ENCODE measurements at regions not wholly inside any gene's neighbourhood (a gene's known extent, or its start where the extent isn't known, plus 50 kb on each side); places are given as distances from the start of the nearest gene placed in this dataset.

DNA sequence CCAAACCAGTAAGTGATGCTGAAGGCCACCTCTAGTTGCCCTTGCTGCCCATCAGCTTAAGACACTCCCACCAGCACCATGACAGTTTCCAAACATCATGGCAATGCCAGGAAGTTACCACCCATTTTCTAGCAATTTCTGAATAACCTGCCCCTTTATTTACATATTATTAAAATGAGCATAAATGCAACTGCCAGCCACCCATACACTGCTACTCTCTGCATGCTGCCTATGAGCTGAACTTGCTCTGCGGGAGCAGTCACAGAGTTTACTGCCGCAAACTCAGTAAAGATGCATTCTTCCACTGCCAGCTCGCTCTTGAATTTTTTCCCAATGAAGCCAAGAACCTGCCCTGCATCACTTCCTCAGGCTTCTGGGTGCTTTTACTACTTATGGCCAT lies 212.6 kb downstream of the SH2D4B start:
- no peak for TF ChIP-seq ZNF565 (CRISPR knock-in tag; conservative IDR thresholded peaks at IDR 0.05; ENCODE audit: low read depth)
- TF ChIP-seq, protein P1, sequence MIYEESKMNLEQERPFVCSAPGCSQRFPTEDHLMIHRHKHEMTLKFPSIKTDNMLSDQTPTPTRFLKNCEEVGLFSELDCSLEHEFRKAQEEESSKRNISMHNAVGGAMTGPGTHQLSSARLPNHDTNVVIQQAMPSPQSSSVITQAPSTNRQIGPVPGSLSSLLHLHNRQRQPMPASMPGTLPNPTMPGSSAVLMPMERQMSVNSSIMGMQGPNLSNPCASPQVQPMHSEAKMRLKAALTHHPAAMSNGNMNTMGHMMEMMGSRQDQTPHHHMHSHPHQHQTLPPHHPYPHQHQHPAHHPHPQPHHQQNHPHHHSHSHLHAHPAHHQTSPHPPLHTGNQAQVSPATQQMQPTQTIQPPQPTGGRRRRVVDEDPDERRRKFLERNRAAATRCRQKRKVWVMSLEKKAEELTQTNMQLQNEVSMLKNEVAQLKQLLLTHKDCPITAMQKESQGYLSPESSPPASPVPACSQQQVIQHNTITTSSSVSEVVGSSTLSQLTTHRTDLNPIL (CRISPR knock-in tag; IDR thresholded peaks at IDR 0.05; ENCODE audit: low read depth), result no peak
- no peak for TF ChIP-seq TOX (CRISPR knock-in tag; IDR thresholded peaks at IDR 0.05; ENCODE audit: borderline replicate concordance)
- TF ChIP-seq RARB (CRISPR knock-in tag; IDR thresholded peaks at IDR 0.05), result no peak
- TF ChIP-seq, protein P2, sequence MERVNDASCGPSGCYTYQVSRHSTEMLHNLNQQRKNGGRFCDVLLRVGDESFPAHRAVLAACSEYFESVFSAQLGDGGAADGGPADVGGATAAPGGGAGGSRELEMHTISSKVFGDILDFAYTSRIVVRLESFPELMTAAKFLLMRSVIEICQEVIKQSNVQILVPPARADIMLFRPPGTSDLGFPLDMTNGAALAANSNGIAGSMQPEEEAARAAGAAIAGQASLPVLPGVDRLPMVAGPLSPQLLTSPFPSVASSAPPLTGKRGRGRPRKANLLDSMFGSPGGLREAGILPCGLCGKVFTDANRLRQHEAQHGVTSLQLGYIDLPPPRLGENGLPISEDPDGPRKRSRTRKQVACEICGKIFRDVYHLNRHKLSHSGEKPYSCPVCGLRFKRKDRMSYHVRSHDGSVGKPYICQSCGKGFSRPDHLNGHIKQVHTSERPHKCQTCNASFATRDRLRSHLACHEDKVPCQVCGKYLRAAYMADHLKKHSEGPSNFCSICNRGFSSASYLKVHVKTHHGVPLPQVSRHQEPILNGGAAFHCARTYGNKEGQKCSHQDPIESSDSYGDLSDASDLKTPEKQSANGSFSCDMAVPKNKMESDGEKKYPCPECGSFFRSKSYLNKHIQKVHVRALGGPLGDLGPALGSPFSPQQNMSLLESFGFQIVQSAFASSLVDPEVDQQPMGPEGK (CRISPR knock-in tag; IDR thresholded peaks at IDR 0.05; ENCODE audit: borderline replicate concordance), result no peak
- TF ChIP-seq ARNTL (CRISPR knock-in tag; IDR thresholded peaks at IDR 0.05; ENCODE audit: borderline replicate concordance, low read depth), result no peak
- TF ChIP-seq GLIS3 (CRISPR knock-in tag; IDR thresholded peaks at IDR 0.05), result no peak
- TF ChIP-seq BACH2 (CRISPR knock-in tag; IDR thresholded peaks at IDR 0.05; ENCODE audit: borderline replicate concordance), result no peak
- TF ChIP-seq ZFP3 (CRISPR knock-in tag; IDR thresholded peaks at IDR 0.05), result no peak
- TF ChIP-seq ISL1 (CRISPR knock-in tag; IDR thresholded peaks at IDR 0.05), result no peak
- TF ChIP-seq TCF4 (CRISPR knock-in tag; IDR thresholded peaks at IDR 0.05; ENCODE audit: borderline replicate concordance), result no peak
- no peak for TF ChIP-seq OSR1 (CRISPR knock-in tag; IDR thresholded peaks at IDR 0.05)
- no peak for ATAC-seq

DNA sequence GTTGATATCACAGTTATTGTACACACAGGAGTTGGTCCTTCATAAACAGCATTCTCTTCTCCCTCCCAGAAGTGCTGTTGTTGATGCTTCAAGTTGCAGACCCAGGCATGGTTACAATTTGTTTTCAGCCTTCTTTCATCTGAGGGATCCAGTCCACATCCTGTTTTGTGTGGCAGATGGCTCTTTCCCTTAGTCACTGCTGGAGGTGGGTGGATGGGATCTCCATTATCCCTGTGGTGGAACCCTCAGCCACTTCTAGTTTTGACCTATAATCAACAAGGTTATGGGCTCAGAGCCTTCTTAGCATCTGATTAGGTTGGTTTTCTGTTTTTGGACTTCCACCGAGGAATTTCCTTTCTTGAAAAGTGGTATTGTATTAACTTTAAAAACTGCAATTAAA lies 214.2 kb downstream of the SH2D4B start:
- ATAC-seq, result no peak
- TF ChIP-seq ZC3H10 (CRISPR knock-in tag; IDR thresholded peaks at IDR 0.05), result no peak
- no peak for TF ChIP-seq SNAI2 (CRISPR knock-in tag; IDR thresholded peaks at IDR 0.05)

DNA sequence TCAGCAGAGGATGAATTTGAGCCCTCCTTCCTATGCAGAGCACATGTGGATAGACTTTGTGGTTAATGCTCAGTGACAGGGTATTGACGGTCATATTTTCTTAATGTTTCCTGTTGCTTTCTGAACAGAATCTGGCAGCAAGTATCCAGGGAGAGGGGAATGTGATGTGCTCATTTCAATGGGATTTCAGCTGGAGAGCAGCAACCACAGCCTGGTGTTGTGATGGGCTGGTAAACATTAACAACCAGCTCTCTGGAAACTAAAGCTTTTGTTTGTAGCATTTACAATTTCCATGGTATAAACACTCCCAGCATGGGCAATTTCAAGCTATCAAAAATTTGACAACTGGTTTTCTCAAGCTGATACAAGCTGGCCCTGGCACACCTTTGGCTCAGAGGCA lies 215.9 kb downstream of the SH2D4B start:
- no peak for ATAC-seq

DNA sequence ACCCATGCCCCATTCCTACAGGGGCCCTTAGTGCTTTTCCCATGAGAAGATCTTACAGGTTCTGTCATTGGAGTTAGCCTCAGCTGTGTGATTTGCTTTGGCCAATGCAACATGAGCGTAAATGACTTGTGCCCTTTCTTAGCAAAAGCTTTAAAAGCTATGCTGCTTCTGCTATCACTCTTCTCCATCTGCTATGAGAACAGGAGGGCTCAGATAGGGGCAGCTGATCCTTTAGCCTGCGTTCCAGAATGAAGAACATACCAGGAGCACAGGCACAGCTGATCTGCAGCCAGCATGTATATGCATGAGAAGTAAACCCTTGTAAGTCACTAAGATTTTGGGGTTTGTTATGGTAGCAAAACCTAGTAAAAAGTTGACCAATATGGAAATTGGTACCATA lies 218.2 kb downstream of the SH2D4B start:
- TF ChIP-seq ESRRG (CRISPR knock-in tag; IDR thresholded peaks at IDR 0.05) (no peak), ZNF8 (CRISPR knock-in tag; IDR thresholded peaks at IDR 0.05) (no peak), ARNTL (CRISPR knock-in tag; IDR thresholded peaks at IDR 0.05; ENCODE audit: borderline replicate concordance, low read depth) (no peak), ZC3H10 (CRISPR knock-in tag; IDR thresholded peaks at IDR 0.05) (no peak), RARB (CRISPR knock-in tag; IDR thresholded peaks at IDR 0.05) (no peak), SNAI2 (CRISPR knock-in tag; IDR thresholded peaks at IDR 0.05) (no peak), GLIS3 (CRISPR knock-in tag; IDR thresholded peaks at IDR 0.05) (no peak), OSR1 (CRISPR knock-in tag; IDR thresholded peaks at IDR 0.05) (no peak), ZFP30 (CRISPR knock-in tag; IDR thresholded peaks at IDR 0.05) (no peak)
- TF ChIP-seq, protein P3, sequence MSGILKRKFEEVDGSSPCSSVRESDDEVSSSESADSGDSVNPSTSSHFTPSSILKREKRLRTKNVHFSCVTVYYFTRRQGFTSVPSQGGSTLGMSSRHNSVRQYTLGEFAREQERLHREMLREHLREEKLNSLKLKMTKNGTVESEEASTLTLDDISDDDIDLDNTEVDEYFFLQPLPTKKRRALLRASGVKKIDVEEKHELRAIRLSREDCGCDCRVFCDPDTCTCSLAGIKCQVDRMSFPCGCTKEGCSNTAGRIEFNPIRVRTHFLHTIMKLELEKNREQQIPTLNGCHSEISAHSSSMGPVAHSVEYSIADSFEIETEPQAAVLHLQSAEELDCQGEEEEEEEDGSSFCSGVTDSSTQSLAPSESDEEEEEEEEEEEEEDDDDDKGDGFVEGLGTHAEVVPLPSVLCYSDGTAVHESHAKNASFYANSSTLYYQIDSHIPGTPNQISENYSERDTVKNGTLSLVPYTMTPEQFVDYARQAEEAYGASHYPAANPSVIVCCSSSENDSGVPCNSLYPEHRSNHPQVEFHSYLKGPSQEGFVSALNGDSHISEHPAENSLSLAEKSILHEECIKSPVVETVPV (CRISPR knock-in tag; IDR thresholded peaks at IDR 0.05), result no peak
- TF ChIP-seq, protein P4, sequence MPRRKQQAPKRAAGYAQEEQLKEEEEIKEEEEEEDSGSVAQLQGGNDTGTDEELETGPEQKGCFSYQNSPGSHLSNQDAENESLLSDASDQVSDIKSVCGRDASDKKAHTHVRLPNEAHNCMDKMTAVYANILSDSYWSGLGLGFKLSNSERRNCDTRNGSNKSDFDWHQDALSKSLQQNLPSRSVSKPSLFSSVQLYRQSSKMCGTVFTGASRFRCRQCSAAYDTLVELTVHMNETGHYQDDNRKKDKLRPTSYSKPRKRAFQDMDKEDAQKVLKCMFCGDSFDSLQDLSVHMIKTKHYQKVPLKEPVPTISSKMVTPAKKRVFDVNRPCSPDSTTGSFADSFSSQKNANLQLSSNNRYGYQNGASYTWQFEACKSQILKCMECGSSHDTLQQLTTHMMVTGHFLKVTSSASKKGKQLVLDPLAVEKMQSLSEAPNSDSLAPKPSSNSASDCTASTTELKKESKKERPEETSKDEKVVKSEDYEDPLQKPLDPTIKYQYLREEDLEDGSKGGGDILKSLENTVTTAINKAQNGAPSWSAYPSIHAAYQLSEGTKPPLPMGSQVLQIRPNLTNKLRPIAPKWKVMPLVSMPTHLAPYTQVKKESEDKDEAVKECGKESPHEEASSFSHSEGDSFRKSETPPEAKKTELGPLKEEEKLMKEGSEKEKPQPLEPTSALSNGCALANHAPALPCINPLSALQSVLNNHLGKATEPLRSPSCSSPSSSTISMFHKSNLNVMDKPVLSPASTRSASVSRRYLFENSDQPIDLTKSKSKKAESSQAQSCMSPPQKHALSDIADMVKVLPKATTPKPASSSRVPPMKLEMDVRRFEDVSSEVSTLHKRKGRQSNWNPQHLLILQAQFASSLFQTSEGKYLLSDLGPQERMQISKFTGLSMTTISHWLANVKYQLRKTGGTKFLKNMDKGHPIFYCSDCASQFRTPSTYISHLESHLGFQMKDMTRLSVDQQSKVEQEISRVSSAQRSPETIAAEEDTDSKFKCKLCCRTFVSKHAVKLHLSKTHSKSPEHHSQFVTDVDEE (CRISPR knock-in tag; IDR thresholded peaks at IDR 0.05), result no peak
- no peak for ATAC-seq

More for the DNA sequence above, 215.9 kb downstream of the SH2D4B start:
- TF ChIP-seq ZNF565 (CRISPR knock-in tag; conservative IDR thresholded peaks at IDR 0.05; ENCODE audit: low read depth) (no peak), TCF4 (CRISPR knock-in tag; IDR thresholded peaks at IDR 0.05; ENCODE audit: borderline replicate concordance) (no peak), ISL1 (CRISPR knock-in tag; IDR thresholded peaks at IDR 0.05) (no peak), ZNF8 (CRISPR knock-in tag; IDR thresholded peaks at IDR 0.05) (no peak), ZC3H10 (CRISPR knock-in tag; IDR thresholded peaks at IDR 0.05) (no peak)

DNA sequence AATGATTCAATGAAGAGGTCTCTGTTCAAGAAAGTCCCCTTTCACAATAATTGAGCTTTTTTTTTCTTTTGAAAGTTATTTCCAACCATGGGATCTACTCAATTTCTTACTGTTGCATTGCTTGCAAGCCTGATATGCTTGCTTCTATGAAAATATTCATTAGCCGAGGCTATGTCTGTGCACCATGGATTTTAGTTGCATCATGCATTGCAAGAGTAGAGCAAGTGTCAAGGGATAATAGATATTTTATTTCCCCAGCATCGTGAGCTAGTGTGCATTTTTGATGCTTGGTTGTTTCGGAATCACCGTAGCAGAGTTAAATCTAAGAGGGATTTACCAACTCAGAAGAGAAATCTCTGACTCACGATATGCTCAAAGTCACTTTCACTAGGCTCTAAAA lies 222.0 kb downstream of the SH2D4B start:
- ATAC-seq, result no peak
- TF ChIP-seq, protein P4 (CRISPR knock-in tag; IDR thresholded peaks at IDR 0.05), result no peak
- TF ChIP-seq, protein P5, sequence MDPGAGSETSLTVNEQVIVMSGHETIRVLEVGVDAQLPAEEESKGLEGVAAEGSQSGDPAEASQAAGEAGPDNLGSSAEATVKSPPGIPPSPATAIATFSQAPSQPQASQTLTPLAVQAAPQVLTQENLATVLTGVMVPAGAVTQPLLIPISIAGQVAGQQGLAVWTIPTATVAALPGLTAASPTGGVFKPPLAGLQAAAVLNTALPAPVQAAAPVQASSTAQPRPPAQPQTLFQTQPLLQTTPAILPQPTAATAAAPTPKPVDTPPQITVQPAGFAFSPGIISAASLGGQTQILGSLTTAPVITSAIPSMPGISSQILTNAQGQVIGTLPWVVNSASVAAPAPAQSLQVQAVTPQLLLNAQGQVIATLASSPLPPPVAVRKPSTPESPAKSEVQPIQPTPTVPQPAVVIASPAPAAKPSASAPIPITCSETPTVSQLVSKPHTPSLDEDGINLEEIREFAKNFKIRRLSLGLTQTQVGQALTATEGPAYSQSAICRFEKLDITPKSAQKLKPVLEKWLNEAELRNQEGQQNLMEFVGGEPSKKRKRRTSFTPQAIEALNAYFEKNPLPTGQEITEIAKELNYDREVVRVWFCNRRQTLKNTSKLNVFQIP (CRISPR knock-in tag; IDR thresholded peaks at IDR 0.05; ENCODE audit: borderline replicate concordance, low read depth), result no peak
- TF ChIP-seq, protein P3 (CRISPR knock-in tag; IDR thresholded peaks at IDR 0.05), result no peak
- no peak for TF ChIP-seq TCF4 (CRISPR knock-in tag; IDR thresholded peaks at IDR 0.05; ENCODE audit: borderline replicate concordance)
- TF ChIP-seq ZFP30 (CRISPR knock-in tag; IDR thresholded peaks at IDR 0.05), result no peak
